Cardiac septum (tissue), 1 donor: ENCODE measurements at regions not wholly inside any gene's neighbourhood (a gene's known extent, or its start where the extent isn't known, plus 50 kb on each side); places are given as distances from the start of the nearest gene placed in this dataset.
"Not testable (repeated sequence)": the region's sequence is repeated elsewhere in the genome, so short reads cannot be mapped to it uniquely, and the experiment has no call there.

ENCODE experiments used
- DNase-seq: peaks from one replicate; pipeline ENCODE4 v3.0.0-alpha.2; 2020; ENCODE audit warnings: low spot score
- intact Hi-C: fragments of 100-400 bp; cut with DNase I; formaldehyde crosslinking; loops from one replicate; pipeline ENCODE4 v1.14.0; 2022
- donor health status: DM: no; HTN: no; CAD: no.

GRCh38 chr7:41399171-41399570 lies 303.7 kb downstream of the INHBA start:
- no peak for DNase-seq
- intact Hi-C loops, result no loop called here

- intact Hi-C loops, result no loop called here
These were observed 311.1 kb downstream of the INHBA start for GRCh38 chr7:41391818-41392217.

GRCh38 chr7:41388933-41389332 lies 314.0 kb downstream of the INHBA start:
- intact Hi-C loops, DNase-seq: not testable (repeated sequence)

More at GRCh38 chr7:41391818-41392217, 311.1 kb downstream of the INHBA start:
- DNase-seq, result no peak

- no peak for DNase-seq
- intact Hi-C loops, result no loop called here
These were observed 316.9 kb downstream of the INHBA start for GRCh38 chr7:41385996-41386395.

GRCh38 chr7:41384418-41384817 lies 318.5 kb downstream of the INHBA start:
- no peak for DNase-seq
- intact Hi-C loops, result no loop called here

GRCh38 chr7:41383596-41383995 lies 319.3 kb downstream of the INHBA start:
- intact Hi-C loops, result no loop called here
- no peak for DNase-seq

GRCh38 chr7:41378156-41378555 lies 324.7 kb downstream of the INHBA start:
- intact Hi-C loops, result no loop called here
- DNase-seq, result no peak

GRCh38 chr7:41375582-41375981 lies 327.3 kb downstream of the INHBA start:
- intact Hi-C loops, result no loop called here
- DNase-seq, result no peak

GRCh38 chr7:41374150-41374848 lies 328.6 kb downstream of the INHBA start:
- DNase-seq, result no peak
- intact Hi-C loops, result no loop called here

- intact Hi-C loops, result no loop called here
- no peak for DNase-seq
These were observed 334.7 kb downstream of the INHBA start for GRCh38 chr7:41367967-41368882.

- intact Hi-C loops, result no loop called here
- no peak for DNase-seq
These were observed 351.8 kb downstream of the INHBA start for GRCh38 chr7:41351091-41351490.

- intact Hi-C loops, result no loop called here
These were observed 356.0 kb downstream of the INHBA start for GRCh38 chr7:41346878-41347277.

GRCh38 chr7:41339913-41340676 lies 362.8 kb downstream of the INHBA start:
- intact Hi-C loops, result no loop called here

More at GRCh38 chr7:41346878-41347277, 356.0 kb downstream of the INHBA start:
- no peak for DNase-seq

GRCh38 chr7:41336981-41337380 lies 365.9 kb downstream of the INHBA start:
- DNase-seq, result no peak
- intact Hi-C loops, result no loop called here

More at GRCh38 chr7:41339913-41340676, 362.8 kb downstream of the INHBA start:
- no peak for DNase-seq

- intact Hi-C loops, result no loop called here
These were observed 366.4 kb downstream of the INHBA start for GRCh38 chr7:41336455-41336952.

GRCh38 chr7:41334071-41334862 lies 368.6 kb downstream of the INHBA start:
- no peak for DNase-seq
- intact Hi-C loops, result no loop called here

More at GRCh38 chr7:41336455-41336952, 366.4 kb downstream of the INHBA start:
- no peak for DNase-seq

GRCh38 chr7:41333511-41333910 lies 369.4 kb downstream of the INHBA start:
- no peak for DNase-seq
- intact Hi-C loops, result no loop called here

GRCh38 chr7:41331194-41331593 lies 371.7 kb downstream of the INHBA start:
- DNase-seq, result no peak
- intact Hi-C loops, result no loop called here

- no peak for DNase-seq
- intact Hi-C loops, result no loop called here
These were observed 374.3 kb downstream of the INHBA start for GRCh38 chr7:41328544-41328943.
